ENCODE measurements at regions not wholly inside any gene's neighbourhood (a gene's known extent, or its start where the extent isn't known, plus 50 kb on each side); places are given as distances from the start of the nearest gene placed in this dataset.

GRCh38 chr2:137764646-137765045, 199.6 kb upstream of the HNMT start:
- no peak for TF ChIP-seq POLR2AphosphoS5 (IDR thresholded peaks at IDR 0.05)
- TF ChIP-seq CTCF (IDR thresholded peaks at IDR 0.05), result no peak
- no peak for TF ChIP-seq POLR2A (IDR thresholded peaks at IDR 0.05)
- no peak for TF ChIP-seq EP300 (IDR thresholded peaks at IDR 0.05)
- no peaks in the 10 kb centered on the region for H3K36me3 ChIP-seq
- 27 to 28% methylated on average over 5 of the region's 5 CpGs for WGBS, 2 donors
- no peaks in the 10 kb centered on the region for H3K27me3 ChIP-seq
- no peak overlapping the region for H3K27ac ChIP-seq
- peaks cover 0 to 3% (median 0%) of the 10 kb centered on the region in 4 donors for H3K9me3 ChIP-seq
- DNase-seq (no peak), ATAC-seq (ENCODE audit: low FRiP score in 2 of 2) (no peak)
- no peak overlapping the region for H3K4me3 ChIP-seq
- no peaks in the 10 kb centered on the region for H3K4me1 ChIP-seq

GRCh38 chr2:137769406-137769805, 194.9 kb upstream of the HNMT start:
- Histone ChIP-seq H3K27ac (no peak overlapping the region), H3K4me1 (no peaks in the 10 kb centered on the region), H3K36me3 (no peaks in the 10 kb centered on the region), H3K4me3 (no peak overlapping the region), H3K9me3 (no peaks in the 10 kb centered on the region), H3K27me3 (no peaks in the 10 kb centered on the region)
- ATAC-seq (ENCODE audit: low FRiP score in 2 of 2), result no peak
- 45 to 87% methylated on average over 1 of the region's 1 CpG for WGBS, 2 donors
- TF ChIP-seq POLR2AphosphoS5 (IDR thresholded peaks at IDR 0.05) (no peak), CTCF (IDR thresholded peaks at IDR 0.05) (no peak), EP300 (IDR thresholded peaks at IDR 0.05) (no peak), POLR2A (IDR thresholded peaks at IDR 0.05) (no peak)
- DNase-seq, result no peak

GRCh38 chr2:137770166-137770565, 194.1 kb upstream of the HNMT start:
- Histone ChIP-seq H3K27ac (no peak overlapping the region), H3K36me3 (no peaks in the 10 kb centered on the region), H3K4me1 (no peaks in the 10 kb centered on the region), H3K4me3 (no peak overlapping the region), H3K27me3 (no peaks in the 10 kb centered on the region), H3K9me3 (no peaks in the 10 kb centered on the region)
- no peak for DNase-seq
- TF ChIP-seq POLR2A (IDR thresholded peaks at IDR 0.05) (no peak), POLR2AphosphoS5 (IDR thresholded peaks at IDR 0.05) (no peak), EP300 (IDR thresholded peaks at IDR 0.05) (no peak), CTCF (IDR thresholded peaks at IDR 0.05) (no peak)
- 95 to 96% methylated on average over 1 of the region's 1 CpG for WGBS, 2 donors
- ATAC-seq (ENCODE audit: low FRiP score in 2 of 2), result no peak

GRCh38 chr2:137771064-137771463, 193.2 kb upstream of the HNMT start:
- H3K36me3 ChIP-seq, result no peaks in the 10 kb centered on the region
- TF ChIP-seq POLR2A (IDR thresholded peaks at IDR 0.05) (no peak), CTCF (IDR thresholded peaks at IDR 0.05) (no peak), EP300 (IDR thresholded peaks at IDR 0.05) (no peak)
- H3K27me3 ChIP-seq, result no peaks in the 10 kb centered on the region
- H3K4me3 ChIP-seq, result no peak overlapping the region
- WGBS, 2 donors, result 75 to 77% methylated on average over 1 of the region's 1 CpG
- no peak overlapping the region for H3K27ac ChIP-seq
- no peaks in the 10 kb centered on the region for H3K4me1 ChIP-seq
- no peaks in the 10 kb centered on the region for H3K9me3 ChIP-seq
- ATAC-seq (ENCODE audit: low FRiP score in 2 of 2), result no peak
- no peak for DNase-seq

- no peak for ATAC-seq (ENCODE audit: low FRiP score in 2 of 2)
- no peak for DNase-seq
- H3K36me3 ChIP-seq, result no peaks in the 10 kb centered on the region
- no peaks in the 10 kb centered on the region for H3K27me3 ChIP-seq
- no peak overlapping the region for H3K4me3 ChIP-seq
- H3K4me1 ChIP-seq, result no peaks in the 10 kb centered on the region
- no peak overlapping the region for H3K27ac ChIP-seq
- H3K9me3 ChIP-seq, result no peaks in the 10 kb centered on the region
- no peak for TF ChIP-seq POLR2AphosphoS5 (IDR thresholded peaks at IDR 0.05)
- no peak for TF ChIP-seq EP300 (IDR thresholded peaks at IDR 0.05)
- no peak for TF ChIP-seq POLR2A (IDR thresholded peaks at IDR 0.05)
- no peak for TF ChIP-seq CTCF (IDR thresholded peaks at IDR 0.05)
- 71 to 75% methylated on average over 3 of the region's 3 CpGs for WGBS, 2 donors
Observed at GRCh38 chr2:137772451-137772850, 191.8 kb upstream of the HNMT start.
